Breast epithelium (tissue), 4 donors: ENCODE measurements at regions not wholly inside any gene's neighbourhood (a gene's known extent, or its start where the extent isn't known, plus 50 kb on each side); places are given as distances from the start of the nearest gene placed in this dataset.
"Not testable (repeated sequence)": the region's sequence is repeated elsewhere in the genome, so short reads cannot be mapped to it uniquely, and the experiment has no call there.

ENCODE experiments used
- DNase-seq, 2 donors: peaks; one replicate each; pipeline ENCODE4 v3.0.0-alpha.2; 2019; ENCODE audit warnings: low spot score in 2 of 2
- H3K27ac ChIP-seq, 2 donors: fragments of 200-600 bp; sonication (generic) in 1 of 2; one replicate each; pipeline ENCODE4 v1.5.1; 2016 to 2019; ENCODE audit warnings: mild to moderate bottlenecking in 1 of 2
- H3K27me3 ChIP-seq, 2 donors: fragments of 200-600 bp; sonication (generic) in 1 of 2; one replicate each; pipeline versions ENCODE4 v1.5.1 to v1.6.0; 2017 to 2019; ENCODE audit warnings: control low read depth in 1 of 2, mild to moderate bottlenecking in 1 of 2
- H3K36me3 ChIP-seq: fragments of 200-600 bp; one replicate; pipeline ENCODE4 v1.5.1; 2019
- H3K4me1 ChIP-seq, 2 donors: fragments of 200-600 bp; sonication (generic); one replicate each; pipeline ENCODE4 v1.5.1; 2016 to 2019; ENCODE audit warnings: control low read depth in 1 of 2
- H3K4me3 ChIP-seq, 3 donors: fragments of 200-600 bp; sonication (generic); 1 replicate in 2 of 3; 2 replicates in 1 of 3; pipeline ENCODE4 v1.5.1; 2016 to 2019; ENCODE audit warnings: mild to moderate bottlenecking in 3 of 3, moderate library complexity in 2 of 3
- H3K9me3 ChIP-seq, 2 donors: fragments of 200-600 bp; sonication (generic) in 1 of 2; one replicate each; pipeline ENCODE4 v1.5.1; 2016 to 2019; ENCODE audit warnings: control low read depth in 1 of 2
- POLR2A ChIP-seq: fragments of 450-650 bp; IDR thresholded peaks from one replicate; pipeline ENCODE4 v1.6.1; 2016; ENCODE audit warnings: antibody characterized with exemption, mild to moderate bottlenecking, moderate library complexity
- POLR2AphosphoS5 ChIP-seq, 3 donors: sonication (generic); formaldehyde crosslinking; IDR thresholded peaks; one replicate each; pipeline ENCODE4 v1.6.1; 2017; ENCODE audit warnings: antibody characterized with exemption in 3 of 3
- intact Hi-C: fragments of 100-400 bp; cut with DNase I; formaldehyde crosslinking; loops from one replicate; pipeline ENCODE4 v1.15.1; 2023; ENCODE audit warnings: low total_unique reads
- TF ChIP-seq, protein P1 (sequence below), 3 donors: fragments of 450-650 bp; IDR thresholded peaks; one replicate each; pipeline ENCODE4 v1.5.1; 2016 to 2017; ENCODE audit warnings: antibody characterized with exemption in 3 of 3, mild to moderate bottlenecking in 3 of 3, moderate library complexity in 3 of 3

DNA sequence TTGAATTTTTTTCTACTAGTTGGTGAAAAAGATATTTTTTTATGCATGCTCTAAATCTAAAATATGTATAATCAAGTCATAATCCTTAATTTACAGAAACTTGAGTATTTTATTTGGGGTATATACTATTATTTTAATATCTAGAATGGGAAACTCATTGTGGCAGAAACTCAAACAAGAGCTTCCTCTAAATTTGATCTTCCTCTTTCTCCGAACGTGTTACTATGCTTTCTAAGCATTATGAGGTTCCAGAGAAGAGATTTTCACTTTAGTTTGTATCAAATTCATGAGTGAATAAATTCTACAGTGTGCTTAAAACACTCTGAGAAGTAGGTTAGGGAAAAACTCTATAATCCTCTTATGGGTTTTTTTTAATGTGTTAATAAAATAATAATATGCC lies 173.1 kb downstream of the POTEB3 start:
- DNase-seq, result no peak
- Histone ChIP-seq H3K27ac (no peak overlapping the region), H3K9me3 (peaks cover 0 to 5% of the 10 kb centered on the region in 2 donors), H3K4me3 (no peak overlapping the region), H3K4me1 (no peaks in the 10 kb centered on the region), H3K36me3 (no peaks in the 10 kb centered on the region), H3K27me3 (no peaks in the 10 kb centered on the region)
- intact Hi-C loops, result no loop called here
- TF ChIP-seq, protein P1, sequence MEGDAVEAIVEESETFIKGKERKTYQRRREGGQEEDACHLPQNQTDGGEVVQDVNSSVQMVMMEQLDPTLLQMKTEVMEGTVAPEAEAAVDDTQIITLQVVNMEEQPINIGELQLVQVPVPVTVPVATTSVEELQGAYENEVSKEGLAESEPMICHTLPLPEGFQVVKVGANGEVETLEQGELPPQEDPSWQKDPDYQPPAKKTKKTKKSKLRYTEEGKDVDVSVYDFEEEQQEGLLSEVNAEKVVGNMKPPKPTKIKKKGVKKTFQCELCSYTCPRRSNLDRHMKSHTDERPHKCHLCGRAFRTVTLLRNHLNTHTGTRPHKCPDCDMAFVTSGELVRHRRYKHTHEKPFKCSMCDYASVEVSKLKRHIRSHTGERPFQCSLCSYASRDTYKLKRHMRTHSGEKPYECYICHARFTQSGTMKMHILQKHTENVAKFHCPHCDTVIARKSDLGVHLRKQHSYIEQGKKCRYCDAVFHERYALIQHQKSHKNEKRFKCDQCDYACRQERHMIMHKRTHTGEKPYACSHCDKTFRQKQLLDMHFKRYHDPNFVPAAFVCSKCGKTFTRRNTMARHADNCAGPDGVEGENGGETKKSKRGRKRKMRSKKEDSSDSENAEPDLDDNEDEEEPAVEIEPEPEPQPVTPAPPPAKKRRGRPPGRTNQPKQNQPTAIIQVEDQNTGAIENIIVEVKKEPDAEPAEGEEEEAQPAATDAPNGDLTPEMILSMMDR (IDR thresholded peaks at IDR 0.05), result no peak
- TF ChIP-seq POLR2AphosphoS5 (IDR thresholded peaks at IDR 0.05) (no peak), POLR2A (no peak)

DNA sequence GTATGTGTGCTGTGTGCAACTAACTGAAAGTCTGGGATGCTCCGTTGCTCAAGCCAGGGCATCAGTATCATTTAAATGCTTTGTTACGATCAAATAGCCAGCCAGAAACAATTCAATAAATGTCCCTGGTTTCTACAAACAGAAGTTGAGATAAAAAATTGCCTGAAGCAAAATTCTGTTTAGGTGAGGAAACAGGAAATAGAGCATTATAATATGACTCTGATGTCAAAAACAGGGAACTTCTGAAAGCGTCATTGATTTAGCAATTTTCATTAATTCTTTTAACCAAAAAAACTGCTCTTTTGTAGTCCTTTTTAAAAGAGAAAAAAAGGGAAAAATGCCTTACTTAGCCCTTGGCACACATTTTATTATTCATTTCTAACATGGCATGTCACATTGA lies 174.7 kb downstream of the POTEB3 start:
- intact Hi-C loops, H3K4me1 ChIP-seq, H3K9me3 ChIP-seq, H3K27ac ChIP-seq, H3K27me3 ChIP-seq, DNase-seq, H3K4me3 ChIP-seq, H3K36me3 ChIP-seq: not testable (repeated sequence)

DNA sequence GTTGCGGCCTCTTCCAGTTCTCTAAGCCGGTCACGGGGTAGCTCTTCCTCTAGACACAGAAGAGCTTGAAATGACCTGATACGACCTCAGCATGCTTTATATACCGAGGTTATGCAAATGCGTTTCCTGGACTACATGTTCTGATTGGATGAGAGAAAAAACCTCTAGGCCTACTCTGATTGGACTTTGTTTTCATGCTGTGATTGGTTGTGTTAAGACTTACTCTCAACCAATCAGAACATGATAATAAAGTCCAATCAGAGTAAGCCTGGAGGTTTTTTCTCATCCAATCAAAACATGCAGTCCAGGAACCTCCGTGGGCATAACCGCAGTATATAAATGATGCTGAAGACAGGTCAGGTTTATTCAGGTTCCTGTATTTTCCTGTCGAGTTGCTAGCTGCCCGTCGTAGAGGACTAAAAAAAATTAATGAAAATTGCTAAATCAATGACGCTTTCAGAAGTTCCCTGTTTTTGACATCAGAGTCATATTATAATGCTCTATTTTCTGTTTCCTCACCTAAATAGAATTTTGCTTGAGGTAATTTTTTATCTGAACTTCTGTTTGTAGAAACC lies 177.4 kb downstream of the POTEB3 start:
- Histone ChIP-seq H3K4me1 (no peaks in the 10 kb centered on the region), H3K27me3 (no peaks in the 10 kb centered on the region), H3K9me3 (peaks cover 0 to 7% of the 10 kb centered on the region in 2 donors), H3K36me3 (no peaks in the 10 kb centered on the region), H3K27ac (no peak overlapping the region), H3K4me3 (no peak overlapping the region)
- intact Hi-C loops, result no loop called here
- no peak for TF ChIP-seq POLR2AphosphoS5 (IDR thresholded peaks at IDR 0.05)
- no peak for TF ChIP-seq POLR2A
- TF ChIP-seq, protein P1 (IDR thresholded peaks at IDR 0.05), result no peak
- no peak for DNase-seq

DNA sequence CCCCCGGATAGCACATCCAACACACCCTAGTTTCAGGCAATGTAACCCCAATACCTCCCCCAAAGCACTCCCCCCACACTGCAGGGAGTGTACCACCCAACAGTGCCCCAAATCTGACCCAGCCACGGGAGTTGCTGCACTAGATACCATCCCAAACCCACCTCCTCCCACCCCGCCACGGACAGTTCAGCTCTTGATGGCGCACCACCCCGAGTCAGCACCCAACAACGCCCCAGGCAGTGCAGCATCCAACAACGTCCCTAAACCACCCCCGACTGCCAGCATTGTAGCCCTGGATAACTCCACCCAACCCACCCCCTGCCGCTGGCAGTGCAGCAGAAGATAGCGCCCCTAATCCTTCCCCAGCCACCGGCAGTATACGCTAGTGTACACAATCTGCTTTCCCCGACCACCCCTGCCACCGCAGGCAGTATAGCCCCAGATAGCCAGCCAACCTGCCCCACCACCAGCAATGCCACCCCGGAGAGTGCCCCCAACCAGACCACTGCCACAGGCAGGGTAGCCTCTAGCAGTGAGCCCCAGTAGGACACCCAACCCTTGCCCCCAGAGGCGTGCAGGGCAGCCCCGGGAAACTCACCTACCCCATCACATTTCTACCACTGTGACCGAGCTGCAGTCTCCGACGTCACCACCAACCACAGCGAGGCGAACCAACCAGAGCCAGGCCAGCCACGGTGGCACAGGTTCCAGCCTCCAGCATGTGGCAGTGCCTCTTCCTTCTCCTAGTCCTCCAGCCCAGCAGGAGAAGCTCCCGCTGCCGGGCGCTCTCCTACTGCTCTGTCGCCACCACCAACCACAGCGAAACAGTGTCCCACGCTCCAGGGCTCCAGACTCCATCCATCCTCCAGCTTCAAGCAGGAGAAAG lies 178.1 kb downstream of the POTEB3 start:
- no peak overlapping the region for H3K27ac ChIP-seq
- peaks cover 0 to 7% of the 10 kb centered on the region in 2 donors for H3K9me3 ChIP-seq
- no peak overlapping the region for H3K4me3 ChIP-seq
- H3K27me3 ChIP-seq, result no peaks in the 10 kb centered on the region
- no peaks in the 10 kb centered on the region for H3K36me3 ChIP-seq
- TF ChIP-seq POLR2AphosphoS5 (IDR thresholded peaks at IDR 0.05), result no peak
- TF ChIP-seq POLR2A, result no peak
- TF ChIP-seq, protein P1 (IDR thresholded peaks at IDR 0.05), result no peak
- DNase-seq, result peak in 1 of 2 donors; percentile 54
- intact Hi-C loops, result no loop called here
- no peaks in the 10 kb centered on the region for H3K4me1 ChIP-seq

DNA sequence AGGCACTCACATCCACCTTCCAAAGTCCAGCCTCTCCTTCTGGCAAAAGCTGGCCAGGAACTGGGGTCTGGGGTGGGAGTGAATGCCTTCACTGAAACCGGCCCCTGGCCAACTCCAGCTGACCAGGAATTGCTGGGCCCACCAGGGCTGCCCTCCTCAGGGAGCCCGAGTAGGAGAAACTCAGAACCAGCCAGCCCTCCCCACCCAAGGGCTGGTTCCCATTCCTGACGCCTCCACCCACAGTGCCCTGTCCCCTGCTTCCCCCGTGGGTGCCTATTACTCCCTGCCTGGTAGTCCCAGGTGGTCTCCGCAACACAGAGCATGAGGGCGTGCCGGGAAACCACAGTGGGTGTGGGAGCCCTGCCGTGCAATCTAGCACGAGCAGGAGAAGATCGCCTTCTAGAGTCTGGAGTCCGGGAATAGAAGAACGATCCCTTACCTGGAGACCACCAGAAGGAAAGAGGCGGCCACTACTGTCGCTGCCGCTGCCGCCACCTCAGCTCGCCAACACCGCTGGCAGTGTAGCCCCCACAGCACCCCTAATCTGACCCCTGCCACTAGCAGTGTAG lies 178.8 kb downstream of the POTEB3 start:
- no peaks in the 10 kb centered on the region for H3K36me3 ChIP-seq
- H3K9me3 ChIP-seq, result peaks cover 0 to 7% of the 10 kb centered on the region in 2 donors
- H3K4me1 ChIP-seq, result no peaks in the 10 kb centered on the region
- intact Hi-C loops, result no loop called here
- DNase-seq, result peak in 1 of 2 donors; percentile 47
- no peaks in the 10 kb centered on the region for H3K27me3 ChIP-seq
- no peak overlapping the region for H3K27ac ChIP-seq
- H3K4me3 ChIP-seq, result no peak overlapping the region
- TF ChIP-seq POLR2AphosphoS5 (IDR thresholded peaks at IDR 0.05), result no peak
- TF ChIP-seq POLR2A, result no peak
- TF ChIP-seq, protein P1 (IDR thresholded peaks at IDR 0.05), result no peak
